ENCODE measurements at regions not wholly inside any gene's neighbourhood (a gene's known extent, or its start where the extent isn't known, plus 50 kb on each side); places are given as distances from the start of the nearest gene placed in this dataset.

GRCh38 chr6:1554476-1555310 lies 55.0 kb upstream of the FOXC1 start:
- Histone ChIP-seq H3K4me3 (peak overlapping the region; percentile 56 to 80 (median 62)), H3K36me3 (no peaks in the 10 kb centered on the region), H3K27me3 (no peaks in the 10 kb centered on the region), H3K4me1 (peaks cover 0 to 12% (median 8%) of the 10 kb centered on the region in 4 donors), H3K27ac (replicated peaks in 1 of 4) (peak overlapping the region; percentile 53 to 74 (median 70)), H3K9me3 (no peaks in the 10 kb centered on the region)
- 21% methylated on average over 25 of the region's 46 CpGs for WGBS
- TF ChIP-seq EP300 (IDR thresholded peaks at IDR 0.05) (no peak), POLR2AphosphoS5 (IDR thresholded peaks at IDR 0.05) (peak in 1 of 2 donors; percentile 55), POLR2A (IDR thresholded peaks at IDR 0.05; ENCODE audit: low read depth) (no peak), CTCF (IDR thresholded peaks at IDR 0.05) (peak; percentile 79 to 88 (median 87))
- intact Hi-C loops (cut with DNase I), result no loop called here
- no peak for DNase-seq (ENCODE audit: extremely low spot score)

- peak; percentile 45 for DNase-seq (ENCODE audit: extremely low spot score)
- H3K27me3 ChIP-seq, result no peaks in the 10 kb centered on the region
- 89% methylated on average over 11 of the region's 11 CpGs for WGBS
- intact Hi-C loops (cut with DNase I), result no loop called here
- no peak overlapping the region for H3K27ac ChIP-seq (replicated peaks in 1 of 4)
- no peak overlapping the region for H3K4me3 ChIP-seq
- peaks cover 0 to 12% (median 8%) of the 10 kb centered on the region in 4 donors for H3K4me1 ChIP-seq
- H3K9me3 ChIP-seq, result no peaks in the 10 kb centered on the region
- H3K36me3 ChIP-seq, result no peaks in the 10 kb centered on the region
- TF ChIP-seq CTCF (IDR thresholded peaks at IDR 0.05) (no peak), POLR2A (IDR thresholded peaks at IDR 0.05; ENCODE audit: low read depth) (no peak), EP300 (IDR thresholded peaks at IDR 0.05) (no peak), POLR2AphosphoS5 (IDR thresholded peaks at IDR 0.05) (no peak)
Measured at GRCh38 chr6:1558388-1558787, 51.3 kb upstream of the FOXC1 start.

Small RNAs in the stretch of these regions (small RNA-seq; reads per million reads assigned to genes)
- gene RN7SL352P, result 0 reads per million in 3 donors
